ENCODE measurements at regions not wholly inside any gene's neighbourhood (a gene's known extent, or its start where the extent isn't known, plus 50 kb on each side); places are given as distances from the start of the nearest gene placed in this dataset.

- TF ChIP-seq, protein P1, sequence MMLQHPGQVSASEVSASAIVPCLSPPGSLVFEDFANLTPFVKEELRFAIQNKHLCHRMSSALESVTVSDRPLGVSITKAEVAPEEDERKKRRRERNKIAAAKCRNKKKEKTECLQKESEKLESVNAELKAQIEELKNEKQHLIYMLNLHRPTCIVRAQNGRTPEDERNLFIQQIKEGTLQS (IDR thresholded peaks at IDR 0.05) = no peak
- TF ChIP-seq, protein P2, sequence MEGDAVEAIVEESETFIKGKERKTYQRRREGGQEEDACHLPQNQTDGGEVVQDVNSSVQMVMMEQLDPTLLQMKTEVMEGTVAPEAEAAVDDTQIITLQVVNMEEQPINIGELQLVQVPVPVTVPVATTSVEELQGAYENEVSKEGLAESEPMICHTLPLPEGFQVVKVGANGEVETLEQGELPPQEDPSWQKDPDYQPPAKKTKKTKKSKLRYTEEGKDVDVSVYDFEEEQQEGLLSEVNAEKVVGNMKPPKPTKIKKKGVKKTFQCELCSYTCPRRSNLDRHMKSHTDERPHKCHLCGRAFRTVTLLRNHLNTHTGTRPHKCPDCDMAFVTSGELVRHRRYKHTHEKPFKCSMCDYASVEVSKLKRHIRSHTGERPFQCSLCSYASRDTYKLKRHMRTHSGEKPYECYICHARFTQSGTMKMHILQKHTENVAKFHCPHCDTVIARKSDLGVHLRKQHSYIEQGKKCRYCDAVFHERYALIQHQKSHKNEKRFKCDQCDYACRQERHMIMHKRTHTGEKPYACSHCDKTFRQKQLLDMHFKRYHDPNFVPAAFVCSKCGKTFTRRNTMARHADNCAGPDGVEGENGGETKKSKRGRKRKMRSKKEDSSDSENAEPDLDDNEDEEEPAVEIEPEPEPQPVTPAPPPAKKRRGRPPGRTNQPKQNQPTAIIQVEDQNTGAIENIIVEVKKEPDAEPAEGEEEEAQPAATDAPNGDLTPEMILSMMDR (IDR thresholded peaks at IDR 0.05; ENCODE audit: low read depth, low read length, missing input control) = no peak
- no peak for TF ChIP-seq RAD21 (IDR thresholded peaks at IDR 0.05)
- no peak for TF ChIP-seq REST (IDR thresholded peaks at IDR 0.05)
- no peak for TF ChIP-seq TAF1 (conservative IDR thresholded peaks at IDR 0.05)
- TF ChIP-seq YY1 (IDR thresholded peaks at IDR 0.05) = no peak
- TF ChIP-seq EGR1 (IDR thresholded peaks at IDR 0.05; ENCODE audit: low read depth in 2 of 2) = no peak
- no peak for TF ChIP-seq SP1 (IDR thresholded peaks at IDR 0.05)
- TF ChIP-seq FOXA1 (IDR thresholded peaks at IDR 0.05) = no peak
- TF ChIP-seq GABPA (IDR thresholded peaks at IDR 0.05 in 1 of 2, conservative IDR thresholded peaks at IDR 0.05 in 1 of 2) = no peak
- TF ChIP-seq JUND (IDR thresholded peaks at IDR 0.05) = no peak
- TF ChIP-seq RXRA (IDR thresholded peaks at IDR 0.05) = no peak
Observed at GRCh38 chr12:115305275-115305674, 621.3 kb upstream of the TBX3 start.

Measured in liver (tissue), 3 donors.